Ovary (tissue), 7 donors: ENCODE measurements at regions not wholly inside any gene's neighbourhood (a gene's known extent, or its start where the extent isn't known, plus 50 kb on each side); places are given as distances from the start of the nearest gene placed in this dataset.

Experiments used
- DNase-seq, 5 donors: peaks; one replicate each; pipeline ENCODE4 v3.0.0-alpha.2; 2019 to 2020
- H3K27ac ChIP-seq, 2 donors: fragments of 200-600 bp; one replicate each; pipeline versions ENCODE4 v1.5.1 to v1.8.0; 2019 to 2022
- H3K27me3 ChIP-seq: fragments of 200-600 bp; one replicate; pipeline ENCODE4 v1.8.0; 2022
- H3K36me3 ChIP-seq: fragments of 200-600 bp; sonication (generic); one replicate; pipeline ENCODE4 v1.5.1; 2019
- H3K4me1 ChIP-seq: one replicate; pipeline ENCODE4 v1.8.1; 2013; ENCODE audit warnings: mild to moderate bottlenecking, moderate library complexity; ENCODE audit not compliant: insufficient read depth
- H3K4me3 ChIP-seq: fragments of 200-600 bp; sonication (generic); one replicate; pipeline ENCODE4 v1.5.1; 2017
- H3K9me3 ChIP-seq, 2 donors: fragments of 200-600 bp in 1 of 2; sonication (generic) in 1 of 2; one replicate each; pipeline versions ENCODE4 v1.5.1 to v1.8.1; 2013 to 2019; ENCODE audit warnings: mild to moderate bottlenecking in 1 of 2, moderate library complexity in 1 of 2
- EP300 ChIP-seq: sonication (generic); formaldehyde crosslinking; IDR thresholded peaks from one replicate; pipeline ENCODE4 v1.6.1; 2017; ENCODE audit warnings: antibody characterized with exemption
- POLR2A ChIP-seq: fragments of 450-650 bp; IDR thresholded peaks from one replicate; pipeline ENCODE4 v1.6.1; 2017; ENCODE audit warnings: antibody characterized with exemption, mild to moderate bottlenecking, moderate library complexity
- WGBS, 3 donors: extraction: QIAGEN DNeasy Blood & Tissue Kit in 1 of 3; methylation state at CpG; one replicate each; pipeline versions ENCODE4 v1.1.5 to v1.1.7; 2013 to 2017; 5-methylcytosine and 5-hydroxymethylcytosine counted together
- intact Hi-C, 4 donors: fragments of 100-400 bp; cut with DNase I; formaldehyde crosslinking; loops; one replicate each; pipeline versions ENCODE4 v1.11.0 to v1.15.1; 2022 to 2023
- TF ChIP-seq, protein P1 (sequence below), 3 donors: fragments of 450-650 bp in 2 of 3; fragments of 200-600 bp in 1 of 3; IDR thresholded peaks; one replicate each; pipeline versions ENCODE4 v1.5.1 to v1.8.0; 2016 to 2022; ENCODE audit warnings: antibody characterized with exemption in 3 of 3, mild to moderate bottlenecking in 1 of 3
- donor health status: DM: no; HTN: no; CAD: no; lungs with moderate emphysema.
- donor health status: DM: no; HTN: no; CAD: no.
- donor health status: Bipolar disorder and iron deficiency.
- donor health status: DM: no; HTN: no; CAD: no.
- donor health status: DM: yes; HTN: yes; CAD: no.

GRCh38 chr4:52368895-52369294, 290.2 kb downstream of the USP46 start:
- no peak for DNase-seq
- WGBS, 3 donors: 90 to 93% (median 91%) methylated on average over 6 of the region's 6 CpGs

DNA sequence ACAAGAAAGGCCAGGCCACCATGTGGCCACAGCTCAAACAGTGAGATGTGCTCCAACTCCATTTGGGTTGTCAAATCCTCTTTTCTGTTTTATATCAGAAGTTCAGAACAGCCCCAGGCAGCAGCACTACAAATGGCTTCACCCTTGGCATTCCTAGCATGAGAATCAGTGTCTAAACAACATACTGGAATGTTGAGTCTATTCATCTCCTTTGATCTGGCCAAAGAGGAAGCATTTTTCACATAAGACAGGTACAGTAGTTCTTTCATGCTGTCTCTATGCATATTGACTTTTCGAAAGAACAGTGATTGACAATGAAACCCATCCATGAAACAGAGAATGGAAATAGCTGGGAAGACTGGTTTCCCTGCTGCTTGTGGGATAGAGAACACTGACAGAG, 289.5 kb downstream of the USP46 start:
- WGBS, 3 donors: 96 to 100% (median 100%) methylated on average over 1 of the region's 1 CpG
- H3K27me3 ChIP-seq: no peaks in the 10 kb centered on the region
- no peak for DNase-seq
- no peaks in the 10 kb centered on the region for H3K9me3 ChIP-seq
- no peak overlapping the region for H3K27ac ChIP-seq
- no peaks in the 10 kb centered on the region for H3K36me3 ChIP-seq
- intact Hi-C loops: loop anchor here in 2 of 4 donors (10.0 kb wide), 2 partner anchors 615 to 1855 kb away; partner anchors contain the start of gene PDGFRA (in 1 of the 2)
- H3K4me3 ChIP-seq: no peak overlapping the region
- TF ChIP-seq EP300: no peak
- TF ChIP-seq POLR2A: no peak
- TF ChIP-seq, protein P1, sequence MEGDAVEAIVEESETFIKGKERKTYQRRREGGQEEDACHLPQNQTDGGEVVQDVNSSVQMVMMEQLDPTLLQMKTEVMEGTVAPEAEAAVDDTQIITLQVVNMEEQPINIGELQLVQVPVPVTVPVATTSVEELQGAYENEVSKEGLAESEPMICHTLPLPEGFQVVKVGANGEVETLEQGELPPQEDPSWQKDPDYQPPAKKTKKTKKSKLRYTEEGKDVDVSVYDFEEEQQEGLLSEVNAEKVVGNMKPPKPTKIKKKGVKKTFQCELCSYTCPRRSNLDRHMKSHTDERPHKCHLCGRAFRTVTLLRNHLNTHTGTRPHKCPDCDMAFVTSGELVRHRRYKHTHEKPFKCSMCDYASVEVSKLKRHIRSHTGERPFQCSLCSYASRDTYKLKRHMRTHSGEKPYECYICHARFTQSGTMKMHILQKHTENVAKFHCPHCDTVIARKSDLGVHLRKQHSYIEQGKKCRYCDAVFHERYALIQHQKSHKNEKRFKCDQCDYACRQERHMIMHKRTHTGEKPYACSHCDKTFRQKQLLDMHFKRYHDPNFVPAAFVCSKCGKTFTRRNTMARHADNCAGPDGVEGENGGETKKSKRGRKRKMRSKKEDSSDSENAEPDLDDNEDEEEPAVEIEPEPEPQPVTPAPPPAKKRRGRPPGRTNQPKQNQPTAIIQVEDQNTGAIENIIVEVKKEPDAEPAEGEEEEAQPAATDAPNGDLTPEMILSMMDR (IDR thresholded peaks at IDR 0.05): no peak
- no peaks in the 10 kb centered on the region for H3K4me1 ChIP-seq

More at GRCh38 chr4:52368895-52369294, 290.2 kb downstream of the USP46 start:
- Histone ChIP-seq H3K4me3 (no peak overlapping the region), H3K27ac (no peak overlapping the region), H3K27me3 (no peaks in the 10 kb centered on the region), H3K9me3 (no peaks in the 10 kb centered on the region), H3K36me3 (no peaks in the 10 kb centered on the region), H3K4me1 (no peaks in the 10 kb centered on the region)
- TF ChIP-seq POLR2A (no peak), EP300 (no peak)
- TF ChIP-seq, protein P1 (IDR thresholded peaks at IDR 0.05): no peak
- intact Hi-C loops: no loop called here

- DNase-seq: no peak
- 94 to 98% (median 96%) methylated on average over 5 of the region's 5 CpGs for WGBS, 3 donors
- Histone ChIP-seq H3K9me3 (no peaks in the 10 kb centered on the region), H3K27ac (no peak overlapping the region), H3K36me3 (no peaks in the 10 kb centered on the region), H3K4me3 (no peak overlapping the region), H3K27me3 (no peaks in the 10 kb centered on the region), H3K4me1 (no peaks in the 10 kb centered on the region)
- intact Hi-C loops: loop anchor here in 2 of 4 donors (10.0 kb wide), 2 partner anchors 614 to 1854 kb away; partner anchors contain the start of gene PDGFRA (in 1 of the 2)
- TF ChIP-seq EP300: no peak
- TF ChIP-seq POLR2A: no peak
- TF ChIP-seq, protein P1 (IDR thresholded peaks at IDR 0.05): no peak
Measured at GRCh38 chr4:52370576-52370975, 288.5 kb downstream of the USP46 start.

DNA sequence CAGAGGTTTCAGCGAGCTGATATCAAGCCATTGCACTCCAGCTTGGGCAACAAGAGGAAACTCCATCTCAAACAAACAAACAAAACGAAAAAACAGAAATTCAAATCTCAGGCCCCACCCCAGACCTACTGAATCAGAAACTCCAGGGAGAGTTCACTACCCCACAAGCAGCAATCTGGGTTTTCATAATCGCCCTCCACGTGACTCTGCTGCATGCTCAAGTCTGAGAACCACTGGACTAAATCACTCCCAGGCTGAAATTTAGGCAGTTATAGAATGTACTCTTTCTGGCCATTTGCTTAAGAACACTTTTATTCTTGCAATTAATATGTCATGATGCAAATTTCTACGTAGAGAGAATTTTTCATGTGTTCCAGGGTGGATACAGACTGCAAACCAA, 287.3 kb downstream of the USP46 start:
- Histone ChIP-seq H3K36me3 (no peaks in the 10 kb centered on the region), H3K27me3 (no peaks in the 10 kb centered on the region), H3K9me3 (no peaks in the 10 kb centered on the region), H3K4me3 (no peak overlapping the region), H3K4me1 (no peaks in the 10 kb centered on the region), H3K27ac (no peak overlapping the region)
- TF ChIP-seq POLR2A (no peak), EP300 (no peak)
- TF ChIP-seq, protein P1 (IDR thresholded peaks at IDR 0.05): no peak
- WGBS, 3 donors: 85 to 94% (median 90%) methylated on average over 5 of the region's 5 CpGs
- no peak for DNase-seq
- intact Hi-C loops: loop anchor here in 2 of 4 donors (10.0 kb wide), 2 partner anchors 613 to 1853 kb away; partner anchors contain the start of gene PDGFRA (in 1 of the 2)
